B cell (primary cell): ENCODE measurements at regions not wholly inside any gene's neighbourhood (a gene's known extent, or its start where the extent isn't known, plus 50 kb on each side); places are given as distances from the start of the nearest gene placed in this dataset.

Experiments
- ATAC-seq: fragments of 200-7000 bp; cut with Tn5 transposase; one replicate; pipeline ENCODE4 v1.10.0; 2021; ENCODE audit warnings: low read depth, mild to moderate bottlenecking, moderate number of reproducible peaks, moderate library complexity
- CTCF ChIA-PET: fragments of 350-600 bp; sonication (Branson Sonifier 250); formaldehyde crosslinking; loops from one replicate; lab custom pipeline; 2021; ENCODE audit warnings: antibody characterized with exemption, inconsistent platforms; lab: Charles Lee
- POLR2A ChIA-PET: fragments of 350-600 bp; sonication (Branson Sonifier 250); formaldehyde crosslinking; loops from one replicate; lab custom pipeline; 2021; ENCODE audit warnings: antibody characterized with exemption; lab: Charles Lee
- DNase-seq: peaks from one replicate; pipeline ENCODE4 v3.0.0; 2013
- H2AFZ ChIP-seq: 2 replicates; pipeline ENCODE4 v1.6.1; 2012; ENCODE audit warnings: mild to moderate bottlenecking, low read depth, low read length; ENCODE audit not compliant: insufficient read depth, poor library complexity, severe bottlenecking
- H3K27ac ChIP-seq, 2 donors: 1 replicate in 1 of 2; 2 replicates in 1 of 2; pipeline ENCODE4 v1.5.1; 2012 to 2013; ENCODE audit warnings: low read length in 2 of 2, mild to moderate bottlenecking in 2 of 2, moderate library complexity in 1 of 2
- H3K27me3 ChIP-seq, 4 experiments: fragments of 200-600 bp in 1 of 4; sonication (generic) in 1 of 4; replicated peaks in 1 of 4; 1 replicate in 2 of 4; 2 replicates in 2 of 4; pipeline versions ENCODE4 v1.6.1 to v1.7.0; 2013 to 2016; ENCODE audit warnings: low read length in 3 of 4, mild to moderate bottlenecking in 2 of 4, mixed read lengths in 1 of 4, moderate library complexity in 1 of 4; ENCODE audit not compliant: insufficient read depth in 4 of 4, control insufficient read depth in 3 of 4; ENCODE audit errors: control extremely low read depth in 1 of 4
- H3K36me3 ChIP-seq, 2 experiments: replicated peaks in 1 of 2; 1 replicate in 1 of 2; 2 replicates in 1 of 2; pipeline versions ENCODE4 v1.6.1 to v1.7.1; 2013; ENCODE audit warnings: low read length in 1 of 2; ENCODE audit not compliant: insufficient read depth in 2 of 2, control insufficient read depth in 1 of 2; ENCODE audit errors: control extremely low read depth in 1 of 2, extremely low read depth in 1 of 2
- H3K4me1 ChIP-seq, 2 donors: fragments of 200-600 bp in 1 of 2; sonication (generic) in 1 of 2; 1 replicate in 1 of 2; 2 replicates in 1 of 2; pipeline versions ENCODE4 v1.5.1 to v1.6.1; 2013 to 2017; ENCODE audit warnings: low read length in 2 of 2; ENCODE audit not compliant: control insufficient read depth in 2 of 2, insufficient read depth in 2 of 2
- H3K4me2 ChIP-seq: replicated peaks from 2 replicates; pipeline ENCODE3; 2012; ENCODE audit warnings: mild to moderate bottlenecking, low read depth, low read length; ENCODE audit not compliant: poor library complexity, severe bottlenecking
- H3K4me3 ChIP-seq, 5 experiments: fragments of 200-600 bp in 1 of 5; sonication (generic) in 1 of 5; 1 replicate in 3 of 5; 2 replicates in 2 of 5; pipeline versions ENCODE4 v1.5.1 to v1.7.0; 2011 to 2016; ENCODE audit warnings: low read length in 4 of 5, mild to moderate bottlenecking in 4 of 5, low read depth in 2 of 5, control low read depth in 1 of 5, moderate library complexity in 1 of 5; ENCODE audit not compliant: insufficient read depth in 1 of 5; ENCODE audit errors: control extremely low read depth in 1 of 5, extremely low read depth in 1 of 5
- H3K79me2 ChIP-seq: fragments of 200-600 bp; sonication (generic); one replicate; pipeline ENCODE4 v1.6.0; 2016; ENCODE audit warnings: low read length; ENCODE audit not compliant: control insufficient read depth, insufficient read depth
- H3K9ac ChIP-seq: fragments of 200-600 bp; sonication (generic); 2 replicates; pipeline ENCODE4 v1.6.1; 2017; ENCODE audit warnings: mild to moderate bottlenecking, low read length, moderate library complexity
- H3K9me3 ChIP-seq, 3 donors: one replicate each; pipeline versions ENCODE4 v1.6.1 to v1.7.1; 2013; ENCODE audit warnings: low read length in 2 of 3; ENCODE audit not compliant: control insufficient read depth in 2 of 3, insufficient read depth in 1 of 3; ENCODE audit errors: control extremely low read depth in 1 of 3
- H4K20me1 ChIP-seq: 2 replicates; pipeline ENCODE4 v1.6.0; 2012; ENCODE audit warnings: mild to moderate bottlenecking, low read length; ENCODE audit not compliant: insufficient read depth, control insufficient read depth, poor library complexity, severe bottlenecking
- H3K27ac Mint-ChIP-seq: one replicate; pipeline ENCODE4 v1.8.0; 2021; ENCODE audit warnings: mixed read lengths
- H3K27me3 Mint-ChIP-seq: one replicate; pipeline ENCODE4 v1.8.0; 2021; ENCODE audit warnings: mixed read lengths
- H3K4me1 Mint-ChIP-seq: one replicate; pipeline ENCODE4 v1.8.0; 2021; ENCODE audit warnings: mixed read lengths
- H3K4me3 Mint-ChIP-seq: one replicate; pipeline ENCODE4 v1.8.0; 2021; ENCODE audit warnings: mixed read lengths
- H3K9me3 Mint-ChIP-seq: one replicate; pipeline ENCODE4 v1.8.0; 2022; ENCODE audit warnings: mixed read lengths; ENCODE audit not compliant: insufficient read depth
- CTCF ChIP-seq: fragments of 200-600 bp; IDR thresholded peaks from one replicate; pipeline ENCODE4 v1.8.0; 2022; ENCODE audit warnings: antibody characterized with exemption, mild to moderate bottlenecking
- EZH2 ChIP-seq: IDR thresholded peaks from 2 replicates; pipeline ENCODE4 v1.6.1; 2012; ENCODE audit warnings: borderline replicate concordance, low read depth, mild to moderate bottlenecking, moderate library complexity, low read length; ENCODE audit not compliant: insufficient read depth, poor library complexity, severe bottlenecking
- WGBS: methylation state at CpG from one replicate; pipeline ENCODE4 v1.1.5; 2013; ENCODE audit warnings: missing lambda C conversion rate; ENCODE audit not compliant: insufficient coverage; 5-methylcytosine and 5-hydroxymethylcytosine counted together
- intact Hi-C: fragments of 100-400 bp; cut with micrococcal nuclease; formaldehyde crosslinking; loops from one replicate; pipeline ENCODE4 v1.10.0; 2022

- Mint-ChIP-seq H3K9me3 (no peaks in the 10 kb centered on the region), H3K27me3 (no peaks in the 10 kb centered on the region), H3K4me1 (no peaks in the 10 kb centered on the region), H3K4me3 (no peak overlapping the region), H3K27ac (no peak overlapping the region)
- TF ChIP-seq EZH2: no peak
- no peak for TF ChIP-seq CTCF
- intact Hi-C loops: no loop called here
- H3K27ac ChIP-seq: no peak overlapping the region
- no peak overlapping the region for H3K9ac ChIP-seq
- POLR2A ChIA-PET: no interaction called here
- H3K79me2 ChIP-seq: no peaks in the 10 kb centered on the region
- H3K4me2 ChIP-seq: no peak overlapping the region
- H3K27me3 ChIP-seq: no peaks in the 10 kb centered on the region
- no CpG with 5 or more reads among the region's 1 CpG for WGBS
- no peaks in the 10 kb centered on the region for H3K4me1 ChIP-seq
- H4K20me1 ChIP-seq: no peaks in the 10 kb centered on the region
- CTCF ChIA-PET: no interaction called here
- H3K4me3 ChIP-seq: no peak overlapping the region
- H3K9me3 ChIP-seq: no peaks in the 10 kb centered on the region
- H2AFZ ChIP-seq: no peak overlapping the region
- H3K36me3 ChIP-seq: no peaks in the 10 kb centered on the region
- ATAC-seq (no peak), DNase-seq (no peak)
Observed at GRCh38 chr2:187115627-187116026, 266.7 kb upstream of the ZSWIM2 start.

- Histone ChIP-seq H4K20me1 (no peaks in the 10 kb centered on the region), H2AFZ (no peak overlapping the region), H3K36me3 (no peaks in the 10 kb centered on the region), H3K9me3 (no peaks in the 10 kb centered on the region), H3K4me1 (no peaks in the 10 kb centered on the region), H3K27ac (no peak overlapping the region), H3K27me3 (no peaks in the 10 kb centered on the region), H3K79me2 (no peaks in the 10 kb centered on the region), H3K4me2 (no peak overlapping the region), H3K4me3 (no peak overlapping the region), H3K9ac (no peak overlapping the region)
- intact Hi-C loops: no loop called here
- no peak for DNase-seq
- H3K27ac Mint-ChIP-seq: no peak overlapping the region
- no peaks in the 10 kb centered on the region for H3K9me3 Mint-ChIP-seq
- ATAC-seq: no peak
- H3K27me3 Mint-ChIP-seq: no peaks in the 10 kb centered on the region
- no CpG with 5 or more reads among the region's 2 CpGs for WGBS
- CTCF ChIA-PET: no interaction called here
- TF ChIP-seq CTCF: no peak
- no peak for TF ChIP-seq EZH2
- H3K4me3 Mint-ChIP-seq: no peak overlapping the region
- no peaks in the 10 kb centered on the region for H3K4me1 Mint-ChIP-seq
- POLR2A ChIA-PET: no interaction called here
Observed at GRCh38 chr2:187107001-187107400, 258.0 kb upstream of the ZSWIM2 start.
